HG03045 (cell line): ENCODE measurements at regions not wholly inside any gene's neighbourhood (a gene's known extent, or its start where the extent isn't known, plus 50 kb on each side); places are given as distances from the start of the nearest gene placed in this dataset.

Experiments
- ATAC-seq: cut with Tn5 transposase; IDR thresholded peaks from one replicate; pipeline ENCODE4 v1.9.1; 2021; ENCODE audit warnings: mild to moderate bottlenecking, moderate library complexity; ENCODE audit not compliant: unreplicated experiment

DNA sequence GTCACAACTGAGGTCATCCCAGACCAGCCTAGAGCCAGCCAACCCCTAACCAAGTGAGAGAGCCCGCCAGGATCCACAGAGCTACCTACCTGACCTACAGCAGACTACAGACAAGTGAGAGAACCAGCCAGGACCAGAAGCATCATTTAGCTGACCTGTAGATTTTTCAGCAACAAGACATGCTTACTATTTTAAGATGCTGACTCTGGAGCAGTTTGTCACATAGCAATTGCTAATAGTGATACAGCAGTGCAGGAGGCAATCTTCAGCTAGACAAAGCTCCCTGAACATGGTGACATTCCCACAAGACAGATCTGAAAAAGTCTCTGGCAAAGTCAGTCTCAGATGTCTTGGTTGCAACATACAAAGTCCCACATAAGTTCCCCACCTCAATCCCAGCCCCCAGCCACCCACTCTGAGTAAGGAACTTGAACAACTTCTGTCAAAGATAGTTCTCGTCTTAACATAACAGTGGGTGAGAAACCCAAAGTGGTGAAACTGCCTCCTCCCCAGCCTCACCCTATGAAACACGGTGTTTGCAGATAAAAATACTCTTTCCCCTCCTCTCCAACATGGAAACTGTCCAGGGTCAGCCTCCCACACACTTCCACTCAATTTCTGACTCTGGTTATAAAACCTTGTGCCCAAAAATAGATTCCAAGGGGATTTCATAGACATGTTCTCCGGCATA lies 120.3 kb upstream of the SLC6A11 start:
- no peak for ATAC-seq

DNA sequence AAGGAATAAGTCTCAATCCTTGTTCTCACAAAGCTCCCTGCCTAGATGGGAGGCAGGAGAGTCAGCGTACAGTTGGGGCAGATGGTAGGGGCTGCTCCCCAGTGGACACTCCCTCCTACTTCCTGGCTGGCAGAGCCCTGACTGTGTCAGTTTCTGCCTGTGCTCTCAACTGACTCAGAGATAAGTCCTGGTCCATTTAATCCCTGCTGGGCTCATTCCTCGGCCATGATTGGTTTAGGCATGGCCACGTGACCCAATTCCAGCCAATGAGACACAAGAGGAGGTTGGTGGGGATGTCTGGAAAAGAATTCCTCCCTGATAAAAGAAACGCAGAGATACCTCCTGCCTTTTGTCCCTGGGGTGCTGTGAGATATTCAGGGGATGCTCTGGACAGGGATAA lies 118.1 kb upstream of the SLC6A11 start:
- ATAC-seq: no peak

DNA sequence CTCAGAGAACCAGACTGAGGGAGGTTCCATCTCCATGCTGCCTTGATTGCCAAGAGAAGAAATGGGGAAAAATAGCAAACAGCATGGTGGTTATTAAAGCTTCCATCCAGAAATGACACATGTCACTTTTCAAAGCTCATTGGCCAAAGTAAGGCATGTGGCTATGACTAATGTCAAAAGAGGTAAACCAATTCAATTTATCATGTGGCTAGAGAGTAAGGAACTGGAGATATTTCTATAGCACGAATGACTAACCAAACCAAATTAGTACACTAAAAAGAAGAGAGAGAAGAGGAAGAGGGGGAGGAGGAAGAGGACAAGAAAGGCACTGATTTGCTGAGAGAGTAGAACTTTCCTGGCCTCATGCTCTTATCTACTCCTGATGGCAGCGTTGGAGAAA lies 115.2 kb upstream of the SLC6A11 start:
- no peak for ATAC-seq

DNA sequence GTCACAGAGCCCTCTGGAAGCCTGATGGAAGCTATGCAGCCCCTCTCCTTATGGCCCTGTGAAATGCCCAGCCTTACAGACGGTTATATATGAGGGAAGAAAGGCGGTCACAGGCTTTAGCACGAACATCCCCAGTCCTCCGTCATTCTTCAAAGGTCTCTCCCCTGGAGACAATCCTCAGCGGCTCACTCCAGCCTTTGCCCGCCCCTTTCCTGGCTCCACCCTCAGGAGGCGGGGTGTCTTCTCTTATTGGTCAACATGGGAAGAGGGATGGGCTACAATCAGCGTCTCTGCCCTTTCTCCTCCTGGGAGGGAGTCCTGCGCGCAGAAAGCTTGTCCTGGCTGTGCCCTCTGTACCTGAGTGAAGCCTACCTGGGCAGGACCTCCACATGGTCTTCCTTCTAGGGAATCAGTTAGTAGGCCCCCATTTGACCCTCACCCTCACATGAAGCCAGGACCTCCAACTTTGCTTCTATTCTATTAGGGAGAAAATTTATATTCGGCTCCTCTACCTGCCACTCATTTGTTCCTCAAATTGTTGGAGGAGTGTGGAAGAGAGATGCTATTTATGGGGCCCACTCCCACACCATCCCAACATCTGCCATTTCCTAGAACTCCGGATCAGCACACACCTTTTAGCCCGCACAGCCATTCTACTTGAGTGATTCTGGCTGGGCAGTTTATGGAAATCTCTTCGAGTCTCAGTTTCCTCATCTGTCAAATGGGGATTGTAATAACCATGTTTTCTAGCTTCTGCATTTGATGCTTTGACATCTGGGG lies 112.9 kb upstream of the SLC6A11 start:
- ATAC-seq: no peak

DNA sequence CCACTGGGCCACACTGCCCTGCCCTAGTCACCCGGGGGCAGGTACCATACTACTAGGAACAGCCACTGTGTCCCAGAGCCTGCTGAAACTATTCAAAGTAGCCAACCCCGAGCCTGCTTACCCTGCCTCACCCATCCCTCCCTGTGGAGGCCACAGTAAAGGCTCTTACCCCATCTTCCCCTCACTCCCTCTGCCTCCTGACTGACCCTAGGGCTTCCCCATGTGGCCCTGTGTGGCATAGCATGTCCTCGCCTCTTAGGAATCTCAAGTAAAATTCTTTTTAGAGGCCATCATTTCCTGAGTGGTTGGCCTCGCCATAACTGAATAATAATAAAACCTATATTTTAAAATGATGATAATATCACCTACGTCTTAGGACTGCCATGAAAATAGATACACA lies 112.2 kb upstream of the SLC6A11 start:
- ATAC-seq: no peak

DNA sequence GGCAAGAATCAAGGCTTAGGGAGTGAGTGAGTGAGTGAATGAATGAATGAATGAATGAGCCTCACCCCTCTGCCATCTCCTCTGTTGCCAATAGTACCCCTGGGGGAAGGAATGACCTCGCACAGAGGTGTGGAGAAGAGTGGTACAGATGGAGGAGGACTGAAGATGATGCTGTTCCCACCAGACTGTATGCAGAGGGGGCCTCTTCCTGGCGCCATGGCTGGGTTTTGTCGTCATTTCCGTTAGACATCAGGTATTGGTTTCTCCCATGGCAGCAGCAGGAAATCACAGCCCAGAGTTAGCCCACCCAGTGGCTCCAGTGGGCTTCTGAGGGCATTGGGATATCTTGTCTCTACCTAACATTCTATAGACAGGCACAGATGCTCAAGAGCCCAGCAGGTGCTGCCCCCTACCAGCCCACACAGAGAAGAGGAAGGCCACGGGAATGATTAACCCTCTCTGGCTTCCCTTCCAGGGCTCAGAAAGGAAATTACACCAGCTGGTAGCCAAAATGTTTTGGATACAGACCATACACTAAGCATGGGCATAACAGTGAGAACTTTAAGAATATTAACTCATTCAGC lies 109.8 kb upstream of the SLC6A11 start:
- no peak for ATAC-seq

DNA sequence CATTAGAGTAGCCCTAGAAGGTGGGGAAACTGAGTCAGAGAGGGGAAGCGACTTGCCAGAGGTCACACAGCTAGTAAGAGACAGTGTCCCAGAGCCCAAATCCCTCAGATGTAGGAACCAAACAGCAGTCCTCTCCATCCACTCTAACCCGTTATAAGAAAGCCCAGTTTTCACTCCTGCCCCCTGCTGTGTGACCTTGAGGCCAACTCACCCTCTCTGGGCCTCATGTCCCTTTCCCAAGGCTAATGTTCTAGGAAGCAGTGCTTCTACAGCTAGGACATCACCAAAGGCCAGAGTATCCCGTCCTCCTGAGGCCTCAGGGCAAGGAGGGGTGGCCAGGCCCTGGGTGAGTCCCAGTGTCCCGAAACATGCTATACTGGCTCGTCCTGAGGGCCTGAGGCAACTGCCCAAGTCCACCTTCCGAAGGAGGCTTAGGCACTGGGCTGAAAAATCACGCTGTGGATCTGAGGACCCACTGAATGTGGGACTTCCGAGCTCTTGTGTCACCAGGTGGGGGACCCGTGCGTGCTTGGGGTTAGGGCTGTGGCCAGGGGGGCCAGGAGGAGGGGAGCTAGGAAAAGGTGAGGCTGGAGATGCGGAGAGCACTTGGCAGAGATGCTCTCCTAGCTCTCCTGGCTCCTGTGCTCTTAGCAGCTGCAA lies 109.2 kb upstream of the SLC6A11 start:
- ATAC-seq: no peak

DNA sequence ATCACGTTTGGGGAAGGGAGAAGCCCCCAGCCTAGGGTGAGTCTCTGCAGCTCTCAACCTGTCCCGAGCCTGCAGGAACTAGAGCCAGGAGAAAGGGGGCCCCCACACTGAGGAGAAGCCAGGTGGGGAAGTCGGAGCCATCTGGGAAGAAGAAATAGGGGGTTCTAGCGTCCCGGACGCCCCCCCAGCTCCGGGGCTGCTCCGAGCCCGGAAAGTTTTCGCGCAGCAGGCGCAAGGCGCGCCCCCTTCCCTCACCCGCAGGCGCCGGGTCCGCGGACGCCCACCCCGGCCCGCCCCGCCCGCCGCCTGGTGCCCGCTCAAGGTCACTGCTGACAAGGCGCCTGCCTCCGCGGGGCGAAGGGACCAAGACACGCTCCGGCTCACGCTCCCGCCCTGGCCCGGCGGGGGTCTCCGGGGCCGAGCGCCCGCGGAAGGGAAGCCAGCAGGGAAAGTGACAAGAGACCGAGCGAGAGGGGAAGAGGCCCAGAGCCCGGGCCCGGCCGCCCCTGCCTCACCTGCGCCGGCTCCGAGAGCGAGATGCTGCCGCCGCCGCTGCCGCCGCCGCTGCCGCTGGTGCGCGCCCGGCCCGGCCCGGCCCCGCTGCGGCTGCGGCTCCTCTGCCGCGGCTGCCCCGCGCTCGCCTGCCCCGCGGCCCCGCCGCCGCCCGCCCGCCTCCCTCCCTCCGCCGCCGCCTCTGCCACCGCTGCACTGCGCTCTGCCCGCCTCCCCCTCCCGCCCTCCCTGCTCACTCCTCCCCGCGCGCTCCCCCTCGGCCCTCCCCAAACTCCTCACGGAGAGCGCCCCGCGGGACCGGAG lies 108.4 kb upstream of the SLC6A11 start:
- no peak for ATAC-seq

DNA sequence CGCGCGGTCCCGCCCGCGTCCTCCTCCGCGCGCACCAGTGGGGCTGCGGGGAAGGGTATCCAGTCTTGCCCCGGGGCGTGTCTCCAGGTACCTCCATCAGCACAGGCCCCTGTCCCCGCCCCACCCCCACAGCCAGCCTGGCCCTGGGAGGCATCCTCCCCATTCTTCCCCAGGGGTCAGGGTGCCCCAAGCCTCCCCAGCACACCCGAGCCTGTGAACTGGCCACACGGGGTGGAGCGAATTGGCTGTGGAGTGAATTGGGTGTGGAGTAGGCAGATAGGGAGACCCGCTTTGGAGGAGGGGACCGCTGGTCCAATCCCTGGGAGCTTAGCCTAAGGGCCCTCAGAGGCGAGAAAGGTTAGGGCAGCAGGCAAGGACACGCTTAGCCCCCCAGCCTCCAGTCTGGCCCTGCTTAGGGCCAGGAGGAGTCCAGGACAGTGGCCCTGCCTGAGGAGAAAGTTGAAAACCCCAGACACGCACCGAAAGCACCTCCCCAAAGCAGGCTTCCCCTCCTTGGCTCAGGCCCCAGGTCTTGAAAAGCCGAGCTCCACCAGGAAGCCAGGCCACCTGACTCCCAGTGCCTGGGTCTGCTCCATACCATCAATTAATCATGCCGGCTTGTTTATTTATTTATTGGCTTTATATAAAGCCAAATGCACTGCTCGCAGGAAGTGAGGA lies 107.7 kb upstream of the SLC6A11 start:
- no peak for ATAC-seq

DNA sequence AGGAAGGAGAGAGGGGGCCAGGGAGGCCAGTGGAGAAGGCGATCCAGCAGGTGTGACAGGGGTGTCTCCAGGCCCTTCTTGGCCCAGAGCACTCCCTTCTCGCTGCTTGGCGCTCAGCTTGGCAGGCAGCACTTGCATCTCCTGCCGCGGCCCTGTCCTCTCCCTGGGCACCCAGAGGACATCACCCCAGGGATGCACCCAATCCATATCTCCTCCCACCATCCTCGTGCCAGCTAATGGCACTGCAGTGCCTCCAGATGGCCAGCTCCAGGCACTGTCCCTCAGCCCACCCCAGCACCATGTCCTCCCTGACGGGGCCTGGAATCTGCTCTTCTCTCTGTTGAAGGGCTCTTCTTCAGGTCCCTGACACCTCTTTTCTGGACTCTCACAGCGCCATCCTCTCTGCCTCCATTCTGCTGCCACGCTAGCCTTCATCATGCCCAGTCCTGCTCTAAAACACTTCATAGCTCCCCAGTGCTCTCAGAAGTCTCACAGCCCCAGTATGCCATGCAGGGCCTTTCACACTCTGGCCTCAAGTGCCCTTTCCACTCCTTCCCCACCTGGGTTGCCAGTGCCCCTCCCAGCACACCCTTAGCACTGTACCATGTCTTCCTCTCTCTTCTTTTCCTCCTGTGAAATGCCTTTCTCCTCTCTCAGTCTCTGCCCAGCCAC lies 106.8 kb upstream of the SLC6A11 start:
- no peak for ATAC-seq

DNA sequence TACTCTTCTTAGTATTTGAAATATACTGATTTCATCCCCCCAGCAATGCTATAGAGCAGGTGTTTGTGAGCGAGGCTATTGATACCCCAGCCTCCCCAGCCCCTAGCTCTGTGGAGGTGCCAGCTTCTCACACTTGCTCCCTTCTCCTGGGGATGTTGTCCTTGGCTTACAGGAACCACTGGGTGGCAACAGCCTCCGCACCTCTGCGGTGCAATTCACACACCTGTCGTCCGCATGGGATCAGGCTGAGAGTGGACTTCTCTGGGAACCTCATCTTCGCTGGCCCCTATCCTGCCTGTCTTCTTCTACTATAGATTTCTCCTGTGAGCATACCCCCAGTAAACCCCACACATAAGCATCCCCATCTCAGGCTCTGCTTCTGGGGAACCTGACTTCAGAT lies 103.9 kb upstream of the SLC6A11 start:
- ATAC-seq: no peak

DNA sequence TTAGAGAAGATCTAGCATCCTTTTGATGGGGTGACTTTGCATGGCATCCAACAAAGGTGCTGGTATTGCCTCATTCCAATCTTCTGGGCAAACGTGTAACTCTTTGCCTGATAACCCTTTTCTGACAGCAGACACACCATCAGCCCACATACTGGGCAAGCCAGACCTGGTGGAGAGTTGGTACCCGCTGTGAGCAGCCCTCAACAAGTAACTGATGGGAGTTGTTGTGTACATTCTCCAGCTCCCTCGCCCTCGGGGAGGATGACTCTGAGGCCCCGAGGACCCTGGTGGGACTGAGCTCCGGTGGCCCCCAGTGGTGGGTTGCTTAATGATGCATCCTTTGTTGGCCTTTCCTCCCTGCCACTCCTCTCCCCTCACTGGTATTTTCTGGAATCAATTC lies 102.4 kb upstream of the SLC6A11 start:
- ATAC-seq: no peak

DNA sequence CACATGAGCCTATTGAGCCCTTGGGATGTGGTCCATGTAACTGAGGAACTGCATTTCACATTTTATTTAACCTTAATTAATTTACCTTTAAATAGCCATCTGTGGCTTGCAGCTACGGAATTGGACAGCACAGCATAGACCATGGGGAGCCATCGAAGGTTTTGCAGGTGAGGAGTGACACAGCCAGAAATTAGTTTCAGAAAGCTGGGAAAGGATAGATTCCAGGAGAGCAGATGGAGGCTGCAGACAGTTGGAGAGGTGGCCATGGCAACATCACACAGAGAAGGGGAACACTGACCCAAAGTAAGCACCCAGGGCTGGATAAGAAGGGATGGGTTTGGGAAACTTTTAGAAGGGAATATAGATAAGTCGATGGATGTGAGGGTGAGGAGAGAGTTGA lies 100.1 kb upstream of the SLC6A11 start:
- no peak for ATAC-seq

DNA sequence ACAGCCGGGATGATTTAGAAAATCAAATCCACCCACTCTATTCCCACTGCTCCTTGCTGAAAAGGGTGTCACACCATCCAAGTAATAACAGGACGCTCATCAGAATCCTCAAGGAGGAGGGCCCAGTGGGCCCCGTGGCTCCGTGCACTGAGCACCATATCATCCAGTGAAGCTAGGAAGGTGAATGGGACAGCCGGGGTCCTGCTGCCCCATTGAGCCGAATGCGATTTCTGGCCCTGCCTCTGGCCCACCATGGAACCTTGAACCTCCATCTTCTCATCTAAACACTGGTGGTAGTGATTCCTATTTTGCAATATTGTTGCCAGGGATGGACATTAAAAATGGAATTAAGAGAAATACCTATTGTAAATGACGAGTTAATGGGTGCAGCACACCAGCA lies 99.1 kb upstream of the SLC6A11 start:
- no peak for ATAC-seq

DNA sequence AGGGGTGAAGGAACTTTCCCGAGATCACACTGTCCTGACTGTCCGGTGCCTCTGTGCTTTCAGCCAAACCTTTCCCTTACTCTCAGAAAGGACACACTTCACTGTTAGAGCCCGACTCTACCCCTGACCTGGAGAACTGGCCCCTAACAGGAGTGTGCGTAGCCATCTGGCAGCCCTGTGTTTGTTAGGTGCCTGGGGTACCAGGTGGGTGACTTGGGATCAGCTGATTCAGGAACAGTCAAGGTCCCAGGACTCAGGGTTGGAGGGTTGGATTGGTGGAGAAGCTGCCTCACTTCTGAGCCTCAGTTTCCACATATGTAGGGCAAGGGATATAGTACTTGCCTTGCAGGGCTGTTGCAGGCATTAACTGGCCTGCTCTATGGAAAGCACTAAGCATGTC lies 98.3 kb upstream of the SLC6A11 start:
- ATAC-seq: no peak

DNA sequence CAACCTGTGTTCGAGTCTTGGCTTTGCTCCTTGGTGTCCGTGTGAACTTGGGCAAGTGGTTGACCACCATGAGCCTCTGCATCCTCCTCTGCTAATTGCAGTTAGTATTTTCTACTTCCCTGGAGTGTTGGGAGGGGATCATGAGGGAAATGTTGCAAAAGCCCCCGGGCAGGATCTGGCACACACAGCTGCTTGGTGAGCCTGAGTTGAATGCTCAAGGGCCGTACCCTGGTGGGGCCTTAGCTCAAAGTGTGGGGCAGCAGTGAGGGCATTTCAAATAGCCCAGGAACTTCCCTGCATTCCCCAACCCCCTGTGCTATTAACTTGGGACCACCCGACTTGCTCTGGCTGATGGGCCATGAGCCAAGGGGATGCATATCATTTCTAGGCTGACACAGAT lies 94.9 kb upstream of the SLC6A11 start:
- no peak for ATAC-seq

DNA sequence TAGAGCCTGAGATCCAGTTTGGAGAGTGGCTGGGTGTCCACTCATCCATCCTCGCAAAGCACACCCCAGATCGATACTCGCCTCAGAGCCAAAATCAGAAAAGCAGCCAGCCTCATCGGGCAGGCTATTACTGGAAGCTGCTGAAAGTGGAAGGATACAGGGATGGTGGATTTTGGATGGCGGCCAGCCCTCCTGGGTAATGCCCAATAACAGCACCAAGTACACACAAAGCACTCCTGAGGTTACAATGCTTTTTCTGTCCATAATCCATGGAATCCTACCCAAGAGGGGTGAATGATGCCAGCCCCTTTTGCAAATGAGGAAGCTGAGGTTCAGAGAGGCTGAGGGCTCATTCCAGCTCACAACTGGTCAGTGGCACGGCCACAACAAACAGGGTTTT lies 93.1 kb upstream of the SLC6A11 start:
- no peak for ATAC-seq

DNA sequence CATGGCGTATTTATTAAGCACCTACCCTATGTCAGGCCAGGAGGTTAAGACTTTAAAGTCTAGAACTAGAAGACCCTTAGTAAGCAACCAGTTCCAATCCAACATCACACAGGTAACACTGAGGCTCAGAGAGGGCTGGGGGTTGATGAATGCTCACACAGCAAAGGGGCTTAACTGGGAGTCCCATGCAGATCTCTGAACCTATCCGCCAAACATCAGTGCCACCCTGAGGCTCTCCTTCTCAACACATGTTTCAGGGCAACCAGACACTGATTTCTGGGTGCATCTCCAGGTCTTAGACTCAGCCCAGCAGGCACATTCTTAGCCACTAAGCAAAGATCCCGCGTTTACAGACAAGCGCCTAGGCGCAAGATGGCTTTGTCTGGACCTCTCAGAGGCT lies 92.0 kb upstream of the SLC6A11 start:
- ATAC-seq: no peak

DNA sequence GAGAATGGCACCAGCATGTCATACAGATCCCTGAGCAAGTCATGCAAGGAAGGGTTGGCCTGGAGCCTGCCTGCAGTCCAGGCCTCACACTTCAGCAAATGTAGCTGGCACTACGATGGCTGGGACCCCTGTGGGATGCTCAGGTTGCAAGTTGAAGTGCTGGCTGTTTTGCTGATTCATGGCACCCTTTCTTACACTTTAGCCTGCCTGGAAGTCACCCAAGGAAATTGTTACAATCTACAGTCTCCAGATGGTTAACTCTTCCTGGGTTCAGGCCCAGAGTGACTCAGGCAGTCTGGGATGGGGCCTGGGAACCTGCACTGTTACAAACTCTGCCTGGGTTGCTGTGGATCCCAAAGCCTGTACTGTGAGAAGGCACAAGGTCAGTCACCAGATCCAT lies 91.0 kb upstream of the SLC6A11 start:
- no peak for ATAC-seq

DNA sequence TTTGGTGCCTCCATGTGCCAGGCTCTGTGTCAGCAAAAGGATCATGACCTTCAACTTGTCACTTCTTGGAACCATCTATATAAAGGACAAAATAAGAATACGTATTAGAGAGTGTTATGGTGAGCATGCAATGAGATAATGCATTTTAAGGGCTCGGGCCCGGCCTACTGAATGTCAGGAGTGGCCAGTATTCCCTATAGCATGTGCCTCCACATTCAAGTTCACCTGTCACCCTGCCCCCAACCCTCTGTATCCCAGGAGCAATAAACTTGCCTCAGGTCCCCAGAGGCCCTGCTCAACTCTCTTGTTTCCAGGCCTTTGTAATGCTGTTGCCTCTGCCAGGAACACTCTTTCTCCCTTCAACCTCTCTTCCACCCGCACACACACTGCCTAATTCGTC lies 90.2 kb upstream of the SLC6A11 start:
- ATAC-seq: no peak
